K562 (cell line): ENCODE measurements at regions not wholly inside any gene's neighbourhood (a gene's known extent, or its start where the extent isn't known, plus 50 kb on each side); places are given as distances from the start of the nearest gene placed in this dataset.

ENCODE experiments used
- ATAC-seq: fragments of 200-7000 bp; cut with Tn5 transposase; 3 replicates; pipeline ENCODE4 v1.9.1; 2020; ENCODE audit warnings: moderate library complexity
- BruUV-seq: library from RNA; stranded (reverse); fragments of 400-500 nt; replicated peaks from 2 replicates; lab custom pipeline; 2021; lab: Mats Ljungman, UMichigan
- CTCF ChIA-PET: fragments of 300-600 bp; formaldehyde crosslinking; extraction: SDS; loops from one replicate; lab custom pipeline; 2021; ENCODE audit warnings: low intra/inter-chr PET ratio; lab: Yijun Ruan, JAX
- POLR2A ChIA-PET: fragments of 300-600, 350-650 bp; sonication (Branson Sonifier 250); formaldehyde crosslinking; extraction: SDS; loops from one replicate; lab custom pipeline; 2021; ENCODE audit warnings: antibody characterized with exemption, inconsistent platforms; lab: Yijun Ruan, JAX
- DNase-seq, 4 experiments: peaks; one replicate each; pipeline versions ENCODE4 v3.0.0 to v3.0.0-alpha.2; 2011 to 2018; ENCODE audit warnings: low spot score in 3 of 4, mixed read lengths in 3 of 4; ENCODE audit errors: extremely low read depth in 1 of 4
- FAIRE-seq: peaks from 2 replicates; lab custom pipeline; 2011; peaks lifted over from hg19 to GRCh38; lab: Jason Lieb, UNC
- H2AFZ ChIP-seq: 2 replicates; pipeline ENCODE4 v1.6.0; 2011; ENCODE audit warnings: low read depth, low read length, control low read depth, inconsistent platforms
- H3K27ac ChIP-seq: fragments of 200-600 bp; 3 replicates; pipeline ENCODE4 v1.8.0; 2011; ENCODE audit warnings: low read depth, mild to moderate bottlenecking, control low read depth, inconsistent platforms, low read length, moderate library complexity, mixed read lengths; ENCODE audit errors: extremely low read depth
- H3K27me3 ChIP-seq, 2 experiments: fragments of 300-600 bp in 1 of 2; 2 replicates in 1 of 2; 3 replicates in 1 of 2; pipeline versions ENCODE4 v1.6.0 to v1.8.0; 2011; ENCODE audit warnings: inconsistent platforms in 2 of 2, low read length in 2 of 2, mild to moderate bottlenecking in 1 of 2, mixed read lengths in 1 of 2, moderate library complexity in 1 of 2; ENCODE audit not compliant: control insufficient read depth in 2 of 2, insufficient read depth in 2 of 2
- H3K36me3 ChIP-seq: fragments of 300-600 bp; 3 replicates; pipeline ENCODE4 v1.8.0; 2011; ENCODE audit warnings: mild to moderate bottlenecking, low read length, inconsistent platforms; ENCODE audit not compliant: control insufficient read depth, insufficient read depth
- H3K4me1 ChIP-seq, 2 experiments: fragments of 200-600 bp in 1 of 2; replicated peaks in 1 of 2; 2 replicates in 1 of 2; 3 replicates in 1 of 2; pipeline versions ENCODE4 v1.5.1 to v1.8.0; 2011; ENCODE audit warnings: inconsistent platforms in 2 of 2, low read length in 2 of 2, mild to moderate bottlenecking in 1 of 2, mixed read lengths in 1 of 2, moderate library complexity in 1 of 2; ENCODE audit not compliant: control insufficient read depth in 2 of 2, insufficient read depth in 2 of 2
- H3K4me2 ChIP-seq: 2 replicates; pipeline ENCODE4 v1.6.1; 2011; ENCODE audit warnings: low read length, control low read depth, inconsistent platforms, mixed read lengths; ENCODE audit not compliant: insufficient read depth
- H3K4me3 ChIP-seq: fragments of 200-600 bp; sonication (generic), shearing (Covaris generic); 2 replicates; pipeline ENCODE4 v1.5.1; 2016; ENCODE audit warnings: control low read depth, inconsistent platforms
- H3K79me2 ChIP-seq: fragments of 200-600 bp; 3 replicates; pipeline ENCODE4 v1.8.0; 2011; ENCODE audit warnings: low read length, inconsistent platforms; ENCODE audit not compliant: control insufficient read depth, insufficient read depth
- H3K9ac ChIP-seq, 2 experiments: 2 replicates each; pipeline versions ENCODE4 v1.6.0 to v1.6.1; 2011; ENCODE audit warnings: low read depth in 2 of 2, low read length in 2 of 2, control low read depth in 1 of 2, inconsistent platforms in 1 of 2, mild to moderate bottlenecking in 1 of 2, mixed read lengths in 1 of 2; ENCODE audit not compliant: insufficient read depth in 1 of 2
- H3K9me1 ChIP-seq: one replicate; pipeline ENCODE4 v1.6.0; 2011; ENCODE audit warnings: inconsistent platforms, mild to moderate bottlenecking, low read length, moderate library complexity; ENCODE audit not compliant: control insufficient read depth, insufficient read depth
- H3K9me3 ChIP-seq: replicated peaks from 2 replicates; pipeline ENCODE4 v1.5.1; 2011; ENCODE audit warnings: low read depth, low read length, inconsistent platforms; ENCODE audit not compliant: control insufficient read depth, insufficient read depth
- H4K20me1 ChIP-seq: replicated peaks from 2 replicates; pipeline ENCODE4 v1.6.1; 2011; ENCODE audit warnings: low read length, inconsistent platforms, mixed read lengths; ENCODE audit not compliant: control insufficient read depth, insufficient read depth
- CCNT2 ChIP-seq: IDR thresholded peaks from 2 replicates; pipeline ENCODE4 v1.6.1; 2011; ENCODE audit warnings: borderline replicate concordance, low read depth, mild to moderate bottlenecking, moderate library complexity, mixed read lengths, low read length; ENCODE audit not compliant: insufficient read length; ENCODE audit errors: extremely low read depth
- EP400 ChIP-seq: fragments of 450-650 bp; IDR thresholded peaks from 2 replicates; pipeline ENCODE4 v1.6.1; 2017; ENCODE audit warnings: antibody characterized with exemption, mild to moderate bottlenecking, moderate library complexity
- HNRNPUL1 ChIP-seq: fragments of 200-400 bp; formaldehyde crosslinking; IDR thresholded peaks from 2 replicates; pipeline ENCODE4 v1.6.1; 2017; ENCODE audit warnings: low read length
- MBD2 ChIP-seq: sonication (generic); IDR thresholded peaks from 2 replicates; pipeline ENCODE4 v1.6.1; 2016; ENCODE audit warnings: low read depth, borderline replicate concordance
- MEIS2 ChIP-seq: fragments of 450-650 bp; IDR thresholded peaks from 2 replicates; pipeline ENCODE4 v1.6.1; 2014; ENCODE audit warnings: mild to moderate bottlenecking; ENCODE audit not compliant: partially characterized antibody
- PCBP1 ChIP-seq: fragments of 200-400 bp; formaldehyde crosslinking; IDR thresholded peaks from 2 replicates; pipeline ENCODE4 v1.6.1; 2018; ENCODE audit warnings: mild to moderate bottlenecking, low read depth, low read length; ENCODE audit not compliant: poor library complexity, severe bottlenecking
- POLR2A ChIP-seq: fragments of 450-650 bp; conservative IDR thresholded peaks from 2 replicates; pipeline ENCODE4 v1.6.1; 2016
- RNF2 ChIP-seq: sonication (generic); IDR thresholded peaks from 2 replicates; pipeline ENCODE4 v1.6.1; 2016
- SIX5 ChIP-seq, 2 experiments: IDR thresholded peaks; 2 replicates each; pipeline ENCODE4 v1.6.1; 2011; ENCODE audit warnings: low read length in 2 of 2, borderline replicate concordance in 1 of 2, low read depth in 1 of 2, mild to moderate bottlenecking in 1 of 2, moderate library complexity in 1 of 2; ENCODE audit not compliant: insufficient read depth in 1 of 2
- SUPT5H ChIP-seq: fragments of 450-650 bp; IDR thresholded peaks from 2 replicates; pipeline ENCODE4 v1.6.1; 2016
- TAF15 ChIP-seq: fragments of 200-400 bp; formaldehyde crosslinking; IDR thresholded peaks from 2 replicates; pipeline ENCODE4 v1.6.1; 2017; ENCODE audit warnings: mild to moderate bottlenecking, low read depth, low read length, moderate library complexity
- ZNF324 ChIP-seq: fragments of 250-450 bp; sonication (Bioruptor Pico); IDR thresholded peaks from 2 replicates; pipeline ENCODE4 v1.4.0; 2020; ENCODE audit warnings: mild to moderate bottlenecking
- ZNF347 ChIP-seq: fragments of 450-650 bp; formaldehyde crosslinking; IDR thresholded peaks from 2 replicates; pipeline ENCODE4 v1.4.0; 2020; ENCODE audit warnings: low read depth, mild to moderate bottlenecking, moderate library complexity
- ZNF586 ChIP-seq: fragments of 450-650 bp; formaldehyde crosslinking; conservative IDR thresholded peaks from 2 replicates; pipeline ENCODE4 v1.4.0; 2020; ENCODE audit warnings: mild to moderate bottlenecking, moderate library complexity
- WGBS: fragments of 100-300 bp; shearing (Covaris generic); methylation state at CpG from one replicate; pipeline ENCODE4 v1.1.6; 2016; ENCODE audit warnings: low coverage, mixed read lengths; ENCODE audit not compliant: insufficient coverage; ENCODE audit errors: missing lambda C conversion rate; 5-methylcytosine and 5-hydroxymethylcytosine counted together
- in situ Hi-C: fragments of 300-500 bp; cut with MboI; formaldehyde crosslinking; loops from 4 replicates; pipeline ENCODE4 v1.15.0; 2018; ENCODE audit warnings: inconsistent platforms, mixed read lengths
- intact Hi-C: fragments of 100-400 bp; cut with micrococcal nuclease; formaldehyde crosslinking; loops from 2 replicates; pipeline ENCODE4 v1.14.2; 2022
- TF ChIP-seq, protein P1 (sequence below): fragments of 450-650 bp; IDR thresholded peaks from 2 replicates; pipeline ENCODE4 v1.6.1; 2017; ENCODE audit warnings: antibody characterized with exemption
- TF ChIP-seq, protein P2 (sequence below): sonication (generic); formaldehyde crosslinking; IDR thresholded peaks from 2 replicates; pipeline ENCODE4 v1.8.0; 2022; ENCODE audit warnings: missing genetic modification reagents, mild to moderate bottlenecking, moderate library complexity, borderline replicate concordance
- TF ChIP-seq, protein P3 (sequence below): fragments of 450-650 bp; IDR thresholded peaks from 2 replicates; pipeline ENCODE4 v1.6.1; 2018; ENCODE audit not compliant: partially characterized antibody

DNA sequence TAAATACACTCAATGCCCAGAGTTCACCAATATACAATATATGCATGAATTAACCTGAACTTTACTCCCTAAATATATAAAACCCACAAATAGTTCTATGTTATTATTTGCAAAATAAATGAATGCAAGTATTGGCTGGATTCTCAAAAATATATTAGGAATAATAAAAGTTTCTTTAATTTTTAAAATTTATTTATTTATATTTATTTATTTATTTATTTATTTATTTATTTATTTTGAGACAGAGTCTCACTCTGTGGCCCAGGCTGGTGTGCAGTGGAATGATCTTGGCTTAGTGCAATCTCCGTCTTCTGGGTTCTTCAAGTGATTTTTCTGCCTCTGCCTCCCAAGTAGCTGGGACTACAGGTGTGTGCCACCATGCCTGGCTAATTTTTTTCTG, 88.7 kb upstream of the TMEFF2 start:
- Histone ChIP-seq H3K4me3 (no peak overlapping the region), H3K36me3 (no peaks in the 10 kb centered on the region), H3K27me3 (no peaks in the 10 kb centered on the region), H3K27ac (no peak overlapping the region), H3K9me3 (no peaks in the 10 kb centered on the region), H3K9ac (no peak overlapping the region), H3K9me1 (no peaks in the 10 kb centered on the region), H4K20me1 (no peaks in the 10 kb centered on the region), H2AFZ (no peak overlapping the region), H3K4me2 (no peak overlapping the region), H3K4me1 (no peaks in the 10 kb centered on the region), H3K79me2 (no peaks in the 10 kb centered on the region)
- no peak for ATAC-seq
- in situ Hi-C loops (no loop called here), intact Hi-C loops (no loop called here)
- no peak for DNase-seq
- CTCF ChIA-PET: no interaction called here
- BruUV-seq: no TSS peak
- FAIRE-seq: no peak
- POLR2A ChIA-PET: no interaction called here
- 0% methylated on average over 1 of the region's 1 CpG for WGBS
- no peak for TF ChIP-seq RNF2
- no peak for TF ChIP-seq SUPT5H
- TF ChIP-seq, protein P1, sequence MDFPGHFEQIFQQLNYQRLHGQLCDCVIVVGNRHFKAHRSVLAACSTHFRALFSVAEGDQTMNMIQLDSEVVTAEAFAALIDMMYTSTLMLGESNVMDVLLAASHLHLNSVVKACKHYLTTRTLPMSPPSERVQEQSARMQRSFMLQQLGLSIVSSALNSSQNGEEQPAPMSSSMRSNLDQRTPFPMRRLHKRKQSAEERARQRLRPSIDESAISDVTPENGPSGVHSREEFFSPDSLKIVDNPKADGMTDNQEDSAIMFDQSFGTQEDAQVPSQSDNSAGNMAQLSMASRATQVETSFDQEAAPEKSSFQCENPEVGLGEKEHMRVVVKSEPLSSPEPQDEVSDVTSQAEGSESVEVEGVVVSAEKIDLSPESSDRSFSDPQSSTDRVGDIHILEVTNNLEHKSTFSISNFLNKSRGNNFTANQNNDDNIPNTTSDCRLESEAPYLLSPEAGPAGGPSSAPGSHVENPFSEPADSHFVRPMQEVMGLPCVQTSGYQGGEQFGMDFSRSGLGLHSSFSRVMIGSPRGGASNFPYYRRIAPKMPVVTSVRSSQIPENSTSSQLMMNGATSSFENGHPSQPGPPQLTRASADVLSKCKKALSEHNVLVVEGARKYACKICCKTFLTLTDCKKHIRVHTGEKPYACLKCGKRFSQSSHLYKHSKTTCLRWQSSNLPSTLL: no peak
- no peak for TF ChIP-seq ZNF324 (CRISPR knock-in tag)
- no peak for TF ChIP-seq POLR2A
- no peak for TF ChIP-seq ZNF347 (CRISPR knock-in tag)
- TF ChIP-seq, protein P2, sequence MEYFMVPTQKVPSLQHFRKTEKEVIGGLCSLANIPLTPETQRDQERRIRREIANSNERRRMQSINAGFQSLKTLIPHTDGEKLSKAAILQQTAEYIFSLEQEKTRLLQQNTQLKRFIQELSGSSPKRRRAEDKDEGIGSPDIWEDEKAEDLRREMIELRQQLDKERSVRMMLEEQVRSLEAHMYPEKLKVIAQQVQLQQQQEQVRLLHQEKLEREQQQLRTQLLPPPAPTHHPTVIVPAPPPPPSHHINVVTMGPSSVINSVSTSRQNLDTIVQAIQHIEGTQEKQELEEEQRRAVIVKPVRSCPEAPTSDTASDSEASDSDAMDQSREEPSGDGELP (CRISPR knock-in tag): no peak
- TF ChIP-seq EP400: no peak
- TF ChIP-seq, protein P3, sequence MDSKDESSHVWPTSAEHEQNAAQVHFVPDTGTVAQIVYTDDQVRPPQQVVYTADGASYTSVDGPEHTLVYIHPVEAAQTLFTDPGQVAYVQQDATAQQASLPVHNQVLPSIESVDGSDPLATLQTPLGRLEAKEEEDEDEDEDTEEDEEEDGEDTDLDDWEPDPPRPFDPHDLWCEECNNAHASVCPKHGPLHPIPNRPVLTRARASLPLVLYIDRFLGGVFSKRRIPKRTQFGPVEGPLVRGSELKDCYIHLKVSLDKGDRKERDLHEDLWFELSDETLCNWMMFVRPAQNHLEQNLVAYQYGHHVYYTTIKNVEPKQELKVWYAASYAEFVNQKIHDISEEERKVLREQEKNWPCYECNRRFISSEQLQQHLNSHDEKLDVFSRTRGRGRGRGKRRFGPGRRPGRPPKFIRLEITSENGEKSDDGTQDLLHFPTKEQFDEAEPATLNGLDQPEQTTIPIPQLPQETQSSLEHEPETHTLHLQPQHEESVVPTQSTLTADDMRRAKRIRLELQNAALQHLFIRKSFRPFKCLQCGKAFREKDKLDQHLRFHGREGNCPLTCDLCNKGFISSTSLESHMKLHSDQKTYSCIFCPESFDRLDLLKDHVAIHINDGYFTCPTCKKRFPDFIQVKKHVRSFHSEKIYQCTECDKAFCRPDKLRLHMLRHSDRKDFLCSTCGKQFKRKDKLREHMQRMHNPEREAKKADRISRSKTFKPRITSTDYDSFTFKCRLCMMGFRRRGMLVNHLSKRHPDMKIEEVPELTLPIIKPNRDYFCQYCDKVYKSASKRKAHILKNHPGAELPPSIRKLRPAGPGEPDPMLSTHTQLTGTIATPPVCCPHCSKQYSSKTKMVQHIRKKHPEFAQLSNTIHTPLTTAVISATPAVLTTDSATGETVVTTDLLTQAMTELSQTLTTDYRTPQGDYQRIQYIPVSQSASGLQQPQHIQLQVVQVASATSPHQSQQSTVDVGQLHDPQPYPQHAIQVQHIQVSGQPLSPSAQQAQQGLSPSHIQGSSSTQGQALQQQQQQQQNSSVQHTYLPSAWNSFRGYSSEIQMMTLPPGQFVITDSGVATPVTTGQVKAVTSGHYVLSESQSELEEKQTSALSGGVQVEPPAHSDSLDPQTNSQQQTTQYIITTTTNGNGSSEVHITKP: no peak
- no peak for TF ChIP-seq TAF15
- no peak for TF ChIP-seq HNRNPUL1
- TF ChIP-seq ZNF586 (CRISPR knock-in tag): no peak
- TF ChIP-seq CCNT2: no peak
- TF ChIP-seq SIX5 (IDR thresholded peaks at IDR 0.05; ENCODE audit: borderline replicate concordance in 1 of 2, insufficient read depth in 1 of 2, low read depth in 1 of 2, low read length in 2 of 2): no peak
- no peak for TF ChIP-seq PCBP1
- TF ChIP-seq MEIS2: no peak
- TF ChIP-seq MBD2: no peak
